HG03196 (cell line): ENCODE measurements at regions not wholly inside any gene's neighbourhood (a gene's known extent, or its start where the extent isn't known, plus 50 kb on each side); places are given as distances from the start of the nearest gene placed in this dataset.

ENCODE experiments used
- ATAC-seq: cut with Tn5 transposase; IDR thresholded peaks from one replicate; pipeline ENCODE4 v1.9.1; 2021; ENCODE audit not compliant: unreplicated experiment

DNA sequence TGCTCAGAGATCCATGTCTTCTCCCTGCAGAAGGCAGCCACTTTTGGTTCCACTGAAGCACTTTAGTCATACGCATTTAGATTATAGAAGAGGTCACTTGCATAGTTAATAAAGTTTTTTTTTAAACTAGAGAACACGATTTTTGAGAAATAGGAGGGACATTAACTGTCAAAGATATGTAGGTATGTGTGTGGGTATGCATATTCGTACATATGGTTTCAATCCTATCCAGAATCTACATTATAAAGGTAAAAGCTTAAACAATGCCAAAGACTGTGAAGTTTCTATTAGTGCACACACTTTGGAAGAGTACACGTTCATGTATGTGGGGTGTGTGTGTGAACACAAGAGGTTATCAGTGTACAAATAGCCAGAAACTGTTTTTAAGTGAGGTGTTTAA is 103.2 kb downstream of the BTBD3 start:
- ATAC-seq: no peak

DNA sequence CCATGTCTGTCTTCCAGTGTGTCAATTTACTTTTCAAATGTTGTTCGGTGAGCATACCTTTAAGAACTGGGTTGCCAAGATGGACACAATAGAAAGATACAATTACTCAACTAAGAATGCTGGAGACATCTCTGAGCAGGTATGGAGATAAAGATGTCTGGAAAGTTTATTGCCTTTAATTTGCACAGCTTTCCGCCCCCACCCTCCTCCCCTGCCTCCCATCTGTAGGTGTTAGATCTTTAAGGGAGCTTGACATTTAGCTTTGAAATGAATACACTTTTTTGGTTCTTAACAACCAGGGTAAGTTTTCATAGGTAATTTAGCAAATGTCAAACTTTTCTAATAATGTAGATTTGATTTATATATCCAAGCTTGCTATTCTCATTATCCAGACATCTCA is 104.4 kb downstream of the BTBD3 start:
- ATAC-seq: no peak

DNA sequence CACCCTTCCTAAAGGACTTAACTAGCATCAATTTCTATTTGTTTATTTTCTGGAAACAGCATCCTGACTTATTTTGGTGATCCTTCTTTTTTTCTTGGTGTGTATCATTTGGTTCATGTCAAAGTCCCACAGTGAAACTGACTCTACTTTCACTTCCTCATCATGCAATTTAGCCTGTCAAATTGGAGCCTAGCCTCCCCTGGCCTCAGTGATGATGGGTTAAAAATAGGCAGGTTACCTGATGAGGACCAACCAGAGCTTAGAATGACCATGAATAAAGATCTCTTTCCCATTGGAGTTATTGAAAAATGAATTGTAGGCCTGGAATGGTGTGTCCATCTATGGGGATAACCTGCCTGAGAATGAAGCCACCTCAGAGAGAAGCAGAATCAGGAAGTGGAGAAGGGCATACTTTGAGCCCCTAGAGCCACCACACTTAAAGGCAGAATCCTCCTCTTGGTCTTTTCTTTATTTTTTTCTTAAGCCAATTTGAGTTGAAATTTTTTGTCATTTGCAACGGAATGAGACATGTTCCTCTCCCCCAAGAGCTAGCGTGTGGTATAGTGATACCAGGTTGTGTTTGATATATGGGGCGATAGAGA is 105.6 kb downstream of the BTBD3 start:
- no peak for ATAC-seq

- ATAC-seq: no peak
These were observed 111.1 kb downstream of the BTBD3 start for GRCh38 chr20:12028771-12029170.

GRCh38 chr20:12030470-12030869 is 112.8 kb downstream of the BTBD3 start:
- ATAC-seq: no peak

- ATAC-seq: no peak
These were observed 118.4 kb downstream of the BTBD3 start for GRCh38 chr20:12036142-12036541.

- ATAC-seq: no peak
These were observed 119.8 kb downstream of the BTBD3 start for GRCh38 chr20:12037521-12037920.

DNA sequence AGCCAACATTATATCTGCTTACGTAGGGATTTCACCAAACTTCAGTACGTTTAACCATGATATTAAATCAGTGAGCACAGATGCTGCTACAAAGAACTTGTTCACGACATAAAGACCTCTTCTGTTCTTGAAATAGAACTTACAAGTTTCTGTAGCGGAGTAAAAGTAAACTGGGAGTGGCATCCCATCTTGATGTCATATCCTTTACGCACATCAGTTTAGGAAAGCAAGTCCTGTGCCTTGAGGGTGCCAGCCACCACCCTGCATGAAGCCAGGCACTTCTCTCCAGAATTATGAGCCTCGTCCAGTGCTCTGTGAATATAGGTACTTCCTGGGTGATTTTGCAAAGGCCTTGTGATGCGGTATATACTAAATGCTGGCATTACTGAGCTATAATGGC is 122.6 kb downstream of the BTBD3 start:
- ATAC-seq: no peak

DNA sequence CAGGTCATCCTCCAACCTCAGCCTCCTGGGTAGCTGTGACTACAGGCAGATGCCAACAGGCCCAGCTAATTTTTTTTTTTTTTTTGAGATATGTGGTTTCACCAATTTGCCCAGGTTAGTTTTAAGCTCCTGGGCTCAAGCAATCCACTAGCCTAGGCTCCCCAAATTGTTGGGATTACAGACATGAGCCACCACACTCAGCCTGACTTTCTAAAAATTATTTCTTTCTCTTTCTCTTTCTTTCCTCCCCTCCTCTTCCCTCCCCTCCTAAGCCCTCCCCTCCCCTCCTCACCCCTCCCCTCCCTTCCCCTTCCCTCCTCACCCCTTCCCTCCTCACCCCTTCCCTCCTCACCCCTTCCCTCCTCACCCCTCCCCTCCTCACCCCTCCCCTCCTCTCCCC is 127.3 kb downstream of the BTBD3 start:
- no peak for ATAC-seq

GRCh38 chr20:12047838-12048432 is 130.2 kb downstream of the BTBD3 start:
- no peak for ATAC-seq

DNA sequence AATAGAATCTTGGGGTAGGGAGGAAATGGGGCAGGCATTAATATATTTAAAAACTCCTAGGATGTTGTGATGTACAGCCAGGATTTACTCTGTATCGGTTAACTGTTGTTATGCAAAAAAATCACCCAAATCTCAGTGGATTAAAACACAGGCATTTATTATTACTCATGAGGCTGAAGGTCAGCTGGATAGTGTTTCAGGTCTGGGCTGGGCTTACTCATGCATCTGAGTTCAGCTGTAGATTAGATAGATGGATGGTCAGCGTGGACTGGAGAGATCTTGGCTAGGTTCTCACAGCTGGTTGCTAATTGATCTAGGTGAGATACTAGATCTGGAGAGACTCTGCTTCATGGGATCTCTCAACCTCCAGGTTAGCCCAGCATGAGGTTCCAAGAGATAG is 131.4 kb downstream of the BTBD3 start:
- ATAC-seq: no peak

GRCh38 chr20:12051206-12052163 is 133.8 kb downstream of the BTBD3 start:
- no peak for ATAC-seq

DNA sequence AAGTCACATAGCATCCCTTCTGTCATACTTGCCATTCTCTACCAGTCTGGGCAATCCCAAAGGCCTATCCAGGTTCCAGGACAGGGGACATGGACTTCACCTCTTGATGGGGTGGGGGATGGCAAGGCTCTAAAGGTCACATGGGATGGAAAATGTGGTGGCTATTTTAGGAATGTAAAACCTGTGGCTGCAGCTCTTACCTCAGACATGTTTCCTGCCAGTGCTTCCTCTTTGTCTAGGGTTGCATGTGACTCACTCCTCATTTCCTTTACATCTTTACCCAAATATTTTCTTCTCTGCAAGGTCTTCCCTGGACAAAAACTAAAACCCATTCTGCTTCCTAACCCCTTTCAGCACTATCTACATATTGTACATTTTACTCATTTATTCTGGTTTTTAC is 135.7 kb downstream of the BTBD3 start:
- no peak for ATAC-seq

DNA sequence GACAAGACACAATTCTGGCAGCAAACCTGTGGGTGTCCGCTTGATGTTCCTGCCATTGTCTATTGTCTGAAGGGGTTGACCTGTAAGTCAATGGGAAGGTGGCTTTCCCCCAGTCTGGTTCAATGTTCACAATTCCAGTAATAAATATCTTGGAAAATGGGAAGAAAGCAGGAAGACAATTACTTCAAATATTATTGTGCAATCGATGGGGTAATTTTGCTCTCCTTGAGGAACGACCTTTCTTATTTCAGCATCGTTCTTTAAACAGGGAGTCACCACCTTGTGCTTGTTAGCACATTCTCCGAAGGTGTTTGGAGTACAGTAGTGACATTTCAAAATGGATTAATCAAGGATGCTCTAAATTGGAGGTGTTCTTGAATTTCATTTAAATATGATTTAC is 136.9 kb downstream of the BTBD3 start:
- ATAC-seq: no peak

DNA sequence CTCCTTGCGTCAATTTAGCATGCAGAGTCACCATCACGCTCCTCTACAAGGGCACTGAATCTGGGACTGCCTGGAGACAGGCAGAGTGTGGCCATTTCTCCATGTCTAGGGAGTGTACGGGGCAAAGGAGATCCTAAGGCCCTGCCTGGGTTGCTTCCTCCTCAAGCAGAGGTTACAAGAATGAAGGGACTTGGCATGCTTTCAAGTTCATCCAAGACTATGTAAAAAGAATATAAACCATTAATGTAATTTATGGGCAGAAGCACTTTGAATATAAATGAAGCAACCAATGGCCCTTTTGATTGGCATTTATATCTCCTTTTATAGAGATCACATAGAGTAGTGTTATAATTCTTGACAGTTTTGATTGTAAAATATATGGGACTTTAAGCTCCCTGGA is 137.5 kb downstream of the BTBD3 start:
- no peak for ATAC-seq

DNA sequence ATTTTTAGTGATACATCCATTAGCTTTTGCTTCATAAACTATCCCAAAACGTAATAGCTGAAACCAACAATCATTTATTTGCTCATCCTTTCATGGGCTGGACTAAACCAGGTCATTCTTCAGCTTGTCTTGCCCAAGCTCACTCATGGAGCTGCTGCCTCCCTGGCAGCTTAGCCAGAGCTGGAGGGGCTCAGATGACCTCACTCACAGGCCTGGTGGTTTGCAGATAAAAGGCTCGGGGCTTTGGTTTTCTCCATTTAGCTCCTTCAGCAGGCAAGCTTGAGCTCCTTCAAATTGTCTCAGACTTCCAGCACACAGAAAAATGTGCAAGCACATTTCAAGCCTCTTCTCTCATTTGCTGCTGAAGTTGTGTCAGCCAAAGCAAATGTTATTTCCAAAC is 139.1 kb downstream of the BTBD3 start:
- ATAC-seq: no peak

DNA sequence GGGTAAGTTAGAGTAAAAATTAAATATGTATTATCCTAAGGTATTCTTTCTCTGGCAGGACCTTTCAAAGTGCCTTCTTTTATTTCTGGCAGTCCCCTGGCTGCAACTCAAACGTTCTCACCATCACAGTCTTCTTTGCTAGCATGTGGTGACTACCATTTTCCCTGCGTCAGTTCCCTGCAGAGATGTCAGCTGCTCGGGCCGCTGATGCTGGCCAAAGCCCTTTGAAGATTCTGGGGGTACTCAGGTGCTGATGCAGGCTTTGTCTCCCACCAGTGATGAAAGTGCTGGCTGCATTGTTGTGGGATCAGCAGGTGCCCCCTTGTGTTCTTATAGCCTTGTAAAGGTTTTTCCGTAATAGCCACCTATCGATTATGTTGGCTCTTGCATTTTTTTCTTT is 140.1 kb downstream of the BTBD3 start:
- no peak for ATAC-seq

DNA sequence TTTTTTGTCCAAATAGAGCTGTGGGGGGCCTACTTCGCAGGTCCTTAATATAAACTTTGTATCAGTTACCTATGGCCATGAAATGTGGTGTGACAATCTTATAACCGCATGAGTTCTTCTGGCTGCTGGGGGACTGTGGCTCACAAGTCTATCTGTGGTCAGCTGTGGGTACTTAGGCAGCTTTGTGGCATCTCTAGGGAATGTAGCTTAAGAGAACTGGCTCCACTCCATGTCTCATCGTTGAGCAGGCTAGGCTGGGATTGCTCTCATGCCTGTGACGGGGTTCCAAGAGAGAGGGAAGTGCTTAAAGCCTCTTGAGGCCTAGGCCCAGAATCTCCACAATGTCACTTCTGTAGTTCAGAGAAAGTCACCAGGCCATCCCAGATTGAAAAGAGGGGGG is 140.5 kb downstream of the BTBD3 start:
- ATAC-seq: no peak

DNA sequence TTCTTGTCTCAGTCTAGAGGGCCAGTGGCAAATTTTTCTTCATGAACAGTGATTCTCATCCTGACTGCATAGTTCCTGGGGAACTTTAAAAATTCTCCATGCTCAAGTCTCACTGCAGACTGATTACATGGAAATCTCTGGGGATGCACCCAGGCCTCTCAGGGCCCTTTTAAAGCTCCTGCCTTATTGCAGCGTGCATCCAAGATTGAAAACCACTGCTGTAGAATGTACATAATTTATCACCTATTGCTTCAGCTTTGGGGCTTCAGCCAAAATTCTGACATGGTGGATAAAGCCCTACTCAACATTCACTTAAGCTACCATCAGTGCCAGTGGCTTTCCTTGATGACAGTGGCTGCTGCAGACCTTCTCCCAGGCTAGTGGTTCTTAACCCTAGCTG is 143.8 kb downstream of the BTBD3 start:
- ATAC-seq: no peak

GRCh38 chr20:12063106-12063684 is 145.5 kb downstream of the BTBD3 start:
- ATAC-seq: no peak

GRCh38 chr20:12064540-12064939 is 146.8 kb downstream of the BTBD3 start:
- no peak for ATAC-seq

- ATAC-seq: no peak
These were observed 150.0 kb downstream of the BTBD3 start for GRCh38 chr20:12067686-12068085.
